DOHH2 (cell line): ENCODE measurements at regions not wholly inside any gene's neighbourhood (a gene's known extent, or its start where the extent isn't known, plus 50 kb on each side); places are given as distances from the start of the nearest gene placed in this dataset.

Experiments
- H3F3A ChIP-seq: fragments of 200-600 bp; sonication (generic), shearing (Covaris generic); 2 replicates; pipeline ENCODE4 v1.6.0; 2016; ENCODE audit warnings: antibody characterized with exemption, mild to moderate bottlenecking; ENCODE audit not compliant: control insufficient read depth, insufficient read depth
- H3K27ac ChIP-seq: fragments of 200-600 bp; sonication (generic); 2 replicates; pipeline ENCODE4 v1.5.1; 2014; ENCODE audit warnings: low read depth, mild to moderate bottlenecking, low read length, moderate library complexity
- H3K27me3 ChIP-seq: fragments of 200-600 bp; sonication (generic); 2 replicates; pipeline ENCODE4 v1.6.1; 2014; ENCODE audit warnings: mild to moderate bottlenecking, low read length, mixed read lengths; ENCODE audit not compliant: control insufficient read depth
- H3K36me3 ChIP-seq: fragments of 200-600 bp; sonication (generic); 2 replicates; pipeline ENCODE4 v1.6.1; 2014; ENCODE audit warnings: mild to moderate bottlenecking, low read length, moderate library complexity, mixed read lengths; ENCODE audit not compliant: control insufficient read depth
- H3K4me1 ChIP-seq: fragments of 200-600 bp; sonication (generic); 2 replicates; pipeline ENCODE4 v1.6.1; 2014; ENCODE audit warnings: mild to moderate bottlenecking, low read length, mixed read lengths; ENCODE audit not compliant: control insufficient read depth
- H3K4me2 ChIP-seq: fragments of 200-600 bp; sonication (generic); 2 replicates; pipeline ENCODE4 v1.6.0; 2014; ENCODE audit warnings: mild to moderate bottlenecking, low read length, moderate library complexity
- H3K4me3 ChIP-seq: fragments of 200-600 bp; sonication (generic); 2 replicates; pipeline ENCODE4 v1.5.1; 2014; ENCODE audit warnings: mild to moderate bottlenecking, low read length, mixed read lengths
- H3K79me2 ChIP-seq: fragments of 200-600 bp; sonication (generic); 2 replicates; pipeline ENCODE4 v1.6.1; 2014; ENCODE audit warnings: mild to moderate bottlenecking, low read length, mixed read lengths; ENCODE audit not compliant: control insufficient read depth
- H3K9me2 ChIP-seq: fragments of 200-600 bp; sonication (generic); replicated peaks from 2 replicates; pipeline ENCODE4 v1.6.1; 2014; ENCODE audit warnings: mild to moderate bottlenecking, low read length, mixed read lengths; ENCODE audit not compliant: control insufficient read depth
- H3K9me3 ChIP-seq: fragments of 200-600 bp; sonication (generic); 2 replicates; pipeline ENCODE4 v1.6.1; 2014; ENCODE audit warnings: antibody characterized with exemption, low read length, mixed read lengths; ENCODE audit not compliant: control insufficient read depth, insufficient read depth
- H4K20me1 ChIP-seq: fragments of 200-600 bp; sonication (generic); 2 replicates; pipeline ENCODE4 v1.6.0; 2014; ENCODE audit warnings: low read depth, mild to moderate bottlenecking, antibody characterized with exemption, low read length, moderate library complexity; ENCODE audit not compliant: control insufficient read depth, insufficient read depth
- EZH2phosphoT487 ChIP-seq: fragments of 200-600 bp; sonication (generic); IDR thresholded peaks from 2 replicates; pipeline ENCODE4 v1.6.1; 2017; ENCODE audit warnings: borderline replicate concordance, mild to moderate bottlenecking, antibody characterized with exemption, low read length, moderate library complexity, mixed read lengths
- TF ChIP-seq, protein P1 (sequence below): fragments of 200-600 bp; sonication (generic); IDR thresholded peaks from one replicate; pipeline ENCODE4 v1.5.1; 2014; ENCODE audit warnings: antibody characterized with exemption, mild to moderate bottlenecking, low read depth, low read length; ENCODE audit not compliant: poor library complexity, severe bottlenecking

DNA sequence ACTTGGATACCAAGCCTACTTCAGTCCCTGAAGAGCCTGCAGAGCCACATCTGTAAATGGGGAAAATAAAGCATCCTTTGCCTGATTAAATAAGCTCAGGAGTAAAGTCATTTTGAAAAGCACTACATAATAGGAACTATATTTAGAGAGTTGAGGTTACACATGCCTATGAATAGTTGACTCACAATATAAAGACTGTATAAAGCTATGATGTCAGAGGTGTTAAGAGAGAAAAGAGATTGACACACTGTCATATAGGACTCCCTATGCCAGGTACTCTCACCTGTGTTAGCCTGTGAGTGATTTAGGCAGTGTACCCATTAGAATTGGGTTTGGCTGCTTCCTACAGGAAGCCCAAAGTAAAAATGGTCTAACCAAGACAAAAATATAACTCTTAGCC, 87.7 kb upstream of the CRHR1 start:
- Histone ChIP-seq H3K79me2 (no peaks in the 10 kb centered on the region), H3K27ac (no peak overlapping the region), H3K36me3 (no peaks in the 10 kb centered on the region), H3K9me3 (no peaks in the 10 kb centered on the region), H3F3A (no peaks in the 10 kb centered on the region), H3K4me3 (no peak overlapping the region), H4K20me1 (no peaks in the 10 kb centered on the region), H3K9me2 (no peaks in the 10 kb centered on the region), H3K4me1 (no peaks in the 10 kb centered on the region), H3K4me2 (no peak overlapping the region), H3K27me3 (peaks cover 12% of the 10 kb centered on the region)
- no peak for TF ChIP-seq EZH2phosphoT487
- TF ChIP-seq, protein P1, sequence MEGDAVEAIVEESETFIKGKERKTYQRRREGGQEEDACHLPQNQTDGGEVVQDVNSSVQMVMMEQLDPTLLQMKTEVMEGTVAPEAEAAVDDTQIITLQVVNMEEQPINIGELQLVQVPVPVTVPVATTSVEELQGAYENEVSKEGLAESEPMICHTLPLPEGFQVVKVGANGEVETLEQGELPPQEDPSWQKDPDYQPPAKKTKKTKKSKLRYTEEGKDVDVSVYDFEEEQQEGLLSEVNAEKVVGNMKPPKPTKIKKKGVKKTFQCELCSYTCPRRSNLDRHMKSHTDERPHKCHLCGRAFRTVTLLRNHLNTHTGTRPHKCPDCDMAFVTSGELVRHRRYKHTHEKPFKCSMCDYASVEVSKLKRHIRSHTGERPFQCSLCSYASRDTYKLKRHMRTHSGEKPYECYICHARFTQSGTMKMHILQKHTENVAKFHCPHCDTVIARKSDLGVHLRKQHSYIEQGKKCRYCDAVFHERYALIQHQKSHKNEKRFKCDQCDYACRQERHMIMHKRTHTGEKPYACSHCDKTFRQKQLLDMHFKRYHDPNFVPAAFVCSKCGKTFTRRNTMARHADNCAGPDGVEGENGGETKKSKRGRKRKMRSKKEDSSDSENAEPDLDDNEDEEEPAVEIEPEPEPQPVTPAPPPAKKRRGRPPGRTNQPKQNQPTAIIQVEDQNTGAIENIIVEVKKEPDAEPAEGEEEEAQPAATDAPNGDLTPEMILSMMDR, result no peak

DNA sequence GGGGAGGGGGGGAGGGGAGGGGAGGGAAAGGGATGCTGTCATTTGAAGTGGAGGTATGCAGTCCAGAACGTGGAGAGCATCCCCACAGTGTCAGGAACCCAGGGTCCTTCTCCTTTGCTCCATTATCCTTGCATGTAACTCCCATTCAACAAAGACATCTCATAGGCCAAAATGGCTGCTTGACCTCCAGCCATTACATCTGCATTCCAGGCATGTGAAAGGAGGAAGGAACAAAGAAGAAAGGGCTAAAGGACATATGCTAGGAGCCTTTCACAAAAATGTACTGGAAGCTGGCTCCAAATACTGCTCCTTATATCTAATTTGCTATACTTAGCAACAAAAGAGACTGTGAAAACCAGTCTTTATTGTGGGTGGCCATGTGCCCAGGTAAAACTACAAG, 87.0 kb upstream of the CRHR1 start:
- H3F3A ChIP-seq, result no peaks in the 10 kb centered on the region
- no peak overlapping the region for H3K4me3 ChIP-seq
- no peaks in the 10 kb centered on the region for H3K36me3 ChIP-seq
- no peaks in the 10 kb centered on the region for H3K4me1 ChIP-seq
- H3K9me3 ChIP-seq, result no peaks in the 10 kb centered on the region
- no peaks in the 10 kb centered on the region for H3K9me2 ChIP-seq
- H3K4me2 ChIP-seq, result no peak overlapping the region
- peaks cover 10% of the 10 kb centered on the region for H3K27me3 ChIP-seq
- no peaks in the 10 kb centered on the region for H4K20me1 ChIP-seq
- no peaks in the 10 kb centered on the region for H3K79me2 ChIP-seq
- no peak overlapping the region for H3K27ac ChIP-seq
- no peak for TF ChIP-seq EZH2phosphoT487
- TF ChIP-seq, protein P1, result no peak

DNA sequence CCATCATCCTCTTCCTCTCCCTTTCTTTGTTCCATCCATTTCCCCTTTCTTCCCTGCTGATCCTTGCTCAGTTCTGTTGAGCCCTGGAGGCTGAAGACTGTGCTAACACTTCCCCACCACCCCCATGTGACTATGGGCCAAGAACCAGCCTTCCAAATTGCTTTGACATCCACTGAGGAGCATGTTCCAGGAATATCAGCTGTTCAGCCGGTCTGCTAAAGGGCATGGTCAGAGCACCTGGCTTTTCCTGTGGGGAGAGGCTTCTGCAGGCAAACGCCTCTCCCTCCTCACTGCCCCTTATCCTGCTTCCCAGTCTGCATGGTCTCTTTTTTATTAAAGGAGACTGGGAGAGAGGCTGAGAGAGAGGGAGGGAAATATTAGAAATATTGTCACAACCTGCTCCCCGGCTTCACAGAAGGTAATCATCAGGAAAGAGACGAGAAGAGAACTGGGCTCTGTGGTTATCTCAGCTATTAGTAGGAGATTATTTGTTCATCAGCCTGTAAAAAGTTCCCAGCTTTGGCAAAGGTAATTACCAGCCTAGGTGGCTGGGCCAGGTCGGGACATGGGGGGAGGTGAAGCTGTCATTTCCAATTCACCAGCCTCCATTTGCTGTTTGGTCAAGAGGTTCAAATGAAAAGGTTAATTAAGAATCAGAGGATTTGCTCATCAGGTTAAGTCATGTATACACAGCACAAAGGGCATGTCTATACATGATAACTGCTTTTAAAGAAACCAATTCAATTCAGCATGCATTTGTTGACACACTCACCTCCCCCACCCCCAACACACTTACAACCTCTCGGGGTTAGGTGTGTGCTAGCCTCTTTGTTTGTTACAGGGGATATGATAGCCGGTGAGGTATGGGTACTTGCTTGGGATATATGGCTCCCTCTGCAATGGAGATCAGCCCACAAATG, 83.7 kb upstream of the CRHR1 start:
- H3F3A ChIP-seq, result no peaks in the 10 kb centered on the region
- no peaks in the 10 kb centered on the region for H3K9me3 ChIP-seq
- no peak overlapping the region for H3K4me2 ChIP-seq
- no peak overlapping the region for H3K27ac ChIP-seq
- H3K36me3 ChIP-seq, result no peaks in the 10 kb centered on the region
- H3K4me1 ChIP-seq, result no peaks in the 10 kb centered on the region
- TF ChIP-seq, protein P1, result no peak
- TF ChIP-seq EZH2phosphoT487, result no peak
- H3K79me2 ChIP-seq, result no peaks in the 10 kb centered on the region
- peaks cover 4% of the 10 kb centered on the region for H3K27me3 ChIP-seq
- H3K9me2 ChIP-seq, result no peaks in the 10 kb centered on the region
- H4K20me1 ChIP-seq, result no peaks in the 10 kb centered on the region
- H3K4me3 ChIP-seq, result no peak overlapping the region
